K562 (cell line): ENCODE measurements at regions not wholly inside any gene's neighbourhood (a gene's known extent, or its start where the extent isn't known, plus 50 kb on each side); places are given as distances from the start of the nearest gene placed in this dataset.

Experiments
- ATAC-seq: fragments of 200-7000 bp; cut with Tn5 transposase; 3 replicates; pipeline ENCODE4 v1.9.1; 2020; ENCODE audit warnings: moderate library complexity
- BruUV-seq: library from RNA; stranded (reverse); fragments of 400-500 nt; replicated peaks from 2 replicates; lab custom pipeline; 2021; lab: Mats Ljungman, UMichigan
- CTCF ChIA-PET: fragments of 300-600 bp; formaldehyde crosslinking; extraction: SDS; loops from one replicate; lab custom pipeline; 2021; ENCODE audit warnings: low intra/inter-chr PET ratio; lab: Yijun Ruan, JAX
- POLR2A ChIA-PET: fragments of 300-600, 350-650 bp; sonication (Branson Sonifier 250); formaldehyde crosslinking; extraction: SDS; loops from one replicate; lab custom pipeline; 2021; ENCODE audit warnings: antibody characterized with exemption, inconsistent platforms; lab: Yijun Ruan, JAX
- DNase-seq, 4 experiments: peaks; one replicate each; pipeline versions ENCODE4 v3.0.0 to v3.0.0-alpha.2; 2011 to 2018; ENCODE audit warnings: low spot score in 3 of 4, mixed read lengths in 3 of 4; ENCODE audit errors: extremely low read depth in 1 of 4
- FAIRE-seq: peaks from 2 replicates; lab custom pipeline; 2011; peaks lifted over from hg19 to GRCh38; lab: Jason Lieb, UNC
- H2AFZ ChIP-seq: 2 replicates; pipeline ENCODE4 v1.6.0; 2011; ENCODE audit warnings: low read depth, low read length, control low read depth, inconsistent platforms
- H3K27ac ChIP-seq: fragments of 200-600 bp; 3 replicates; pipeline ENCODE4 v1.8.0; 2011; ENCODE audit warnings: low read depth, mild to moderate bottlenecking, control low read depth, inconsistent platforms, low read length, moderate library complexity, mixed read lengths; ENCODE audit errors: extremely low read depth
- H3K27me3 ChIP-seq, 2 experiments: fragments of 300-600 bp in 1 of 2; 2 replicates in 1 of 2; 3 replicates in 1 of 2; pipeline versions ENCODE4 v1.6.0 to v1.8.0; 2011; ENCODE audit warnings: inconsistent platforms in 2 of 2, low read length in 2 of 2, mild to moderate bottlenecking in 1 of 2, mixed read lengths in 1 of 2, moderate library complexity in 1 of 2; ENCODE audit not compliant: control insufficient read depth in 2 of 2, insufficient read depth in 2 of 2
- H3K36me3 ChIP-seq: fragments of 300-600 bp; 3 replicates; pipeline ENCODE4 v1.8.0; 2011; ENCODE audit warnings: mild to moderate bottlenecking, low read length, inconsistent platforms; ENCODE audit not compliant: control insufficient read depth, insufficient read depth
- H3K4me1 ChIP-seq, 2 experiments: fragments of 200-600 bp in 1 of 2; replicated peaks in 1 of 2; 2 replicates in 1 of 2; 3 replicates in 1 of 2; pipeline versions ENCODE4 v1.5.1 to v1.8.0; 2011; ENCODE audit warnings: inconsistent platforms in 2 of 2, low read length in 2 of 2, mild to moderate bottlenecking in 1 of 2, mixed read lengths in 1 of 2, moderate library complexity in 1 of 2; ENCODE audit not compliant: control insufficient read depth in 2 of 2, insufficient read depth in 2 of 2
- H3K4me2 ChIP-seq: 2 replicates; pipeline ENCODE4 v1.6.1; 2011; ENCODE audit warnings: low read length, control low read depth, inconsistent platforms, mixed read lengths; ENCODE audit not compliant: insufficient read depth
- H3K4me3 ChIP-seq: fragments of 200-600 bp; sonication (generic), shearing (Covaris generic); 2 replicates; pipeline ENCODE4 v1.5.1; 2016; ENCODE audit warnings: control low read depth, inconsistent platforms
- H3K79me2 ChIP-seq: fragments of 200-600 bp; 3 replicates; pipeline ENCODE4 v1.8.0; 2011; ENCODE audit warnings: low read length, inconsistent platforms; ENCODE audit not compliant: control insufficient read depth, insufficient read depth
- H3K9ac ChIP-seq, 2 experiments: 2 replicates each; pipeline versions ENCODE4 v1.6.0 to v1.6.1; 2011; ENCODE audit warnings: low read depth in 2 of 2, low read length in 2 of 2, control low read depth in 1 of 2, inconsistent platforms in 1 of 2, mild to moderate bottlenecking in 1 of 2, mixed read lengths in 1 of 2; ENCODE audit not compliant: insufficient read depth in 1 of 2
- H3K9me1 ChIP-seq: one replicate; pipeline ENCODE4 v1.6.0; 2011; ENCODE audit warnings: inconsistent platforms, mild to moderate bottlenecking, low read length, moderate library complexity; ENCODE audit not compliant: control insufficient read depth, insufficient read depth
- H3K9me3 ChIP-seq: replicated peaks from 2 replicates; pipeline ENCODE4 v1.5.1; 2011; ENCODE audit warnings: low read depth, low read length, inconsistent platforms; ENCODE audit not compliant: control insufficient read depth, insufficient read depth
- H4K20me1 ChIP-seq: replicated peaks from 2 replicates; pipeline ENCODE4 v1.6.1; 2011; ENCODE audit warnings: low read length, inconsistent platforms, mixed read lengths; ENCODE audit not compliant: control insufficient read depth, insufficient read depth
- CHD2 ChIP-seq: IDR thresholded peaks from 2 replicates; pipeline ENCODE4 v1.6.1; 2011; ENCODE audit warnings: low read depth, low read length
- EP300 ChIP-seq: IDR thresholded peaks from 2 replicates; pipeline ENCODE4 v1.6.1; 2012; ENCODE audit warnings: low read length, improper control_type of control experiment
- FIP1L1 ChIP-seq: fragments of 200-400 bp; formaldehyde crosslinking; IDR thresholded peaks from 2 replicates; pipeline ENCODE4 v1.6.1; 2018; ENCODE audit warnings: mild to moderate bottlenecking, low read depth, low read length; ENCODE audit not compliant: poor library complexity, severe bottlenecking
- FOSL1 ChIP-seq: fragments of 200-800 bp; sonication (Bioruptor generic); conservative IDR thresholded peaks from 2 replicates; pipeline ENCODE4 v1.6.1; 2016; ENCODE audit warnings: missing genetic modification characterization, missing compliant biosample characterization
- FOXJ2 ChIP-seq: fragments of 200-800 bp; sonication (Bioruptor generic); IDR thresholded peaks from 2 replicates; pipeline ENCODE4 v1.6.1; 2016; ENCODE audit warnings: missing genetic modification characterization, missing compliant biosample characterization
- HMGXB4 ChIP-seq: sonication (generic); formaldehyde crosslinking; IDR thresholded peaks from 2 replicates; pipeline ENCODE4 v1.8.1; 2023; ENCODE audit warnings: mild to moderate bottlenecking, missing genetic modification reagents
- LARP7 ChIP-seq: fragments of 450-650 bp; IDR thresholded peaks from 2 replicates; pipeline ENCODE4 v1.6.1; 2016
- MCM2 ChIP-seq: fragments of 450-650 bp; IDR thresholded peaks from 2 replicates; pipeline ENCODE4 v1.6.1; 2017; ENCODE audit warnings: low read depth, mild to moderate bottlenecking
- NFRKB ChIP-seq: fragments of 450-650 bp; IDR thresholded peaks from 2 replicates; pipeline ENCODE4 v1.6.1; 2016; ENCODE audit warnings: low read depth
- POLR2B ChIP-seq: fragments of 450-650 bp; IDR thresholded peaks from 2 replicates; pipeline ENCODE4 v1.6.1; 2018; ENCODE audit warnings: low read depth; ENCODE audit not compliant: partially characterized antibody
- ZBTB34 ChIP-seq: fragments of 250-450 bp; sonication (Bioruptor Pico); IDR thresholded peaks from 2 replicates; pipeline ENCODE4 v1.8.0; 2021; ENCODE audit warnings: mild to moderate bottlenecking, moderate library complexity
- ZNF551 ChIP-seq: fragments of 250-450 bp; sonication (Bioruptor Pico); IDR thresholded peaks from 2 replicates; pipeline ENCODE4 v1.5.0; 2021; ENCODE audit warnings: mild to moderate bottlenecking, moderate library complexity
- WGBS: fragments of 100-300 bp; shearing (Covaris generic); methylation state at CpG from one replicate; pipeline ENCODE4 v1.1.6; 2016; ENCODE audit warnings: low coverage, mixed read lengths; ENCODE audit not compliant: insufficient coverage; ENCODE audit errors: missing lambda C conversion rate; 5-methylcytosine and 5-hydroxymethylcytosine counted together
- in situ Hi-C: fragments of 300-500 bp; cut with MboI; formaldehyde crosslinking; loops from 4 replicates; pipeline ENCODE4 v1.15.0; 2018; ENCODE audit warnings: inconsistent platforms, mixed read lengths
- intact Hi-C: fragments of 100-400 bp; cut with micrococcal nuclease; formaldehyde crosslinking; loops from 2 replicates; pipeline ENCODE4 v1.14.2; 2022

GRCh38 chr10:121078672-121079102, 227.5 kb downstream of the WDR11 start:
- intact Hi-C loops: no loop called here
- ATAC-seq (no peak), FAIRE-seq (no peak), DNase-seq (no peak)
- CTCF ChIA-PET: no interaction called here
- Histone ChIP-seq H3K36me3 (no peaks in the 10 kb centered on the region), H3K79me2 (no peaks in the 10 kb centered on the region), H3K9ac (no peak overlapping the region), H3K4me3 (no peak overlapping the region), H3K4me1 (no peaks in the 10 kb centered on the region), H3K27me3 (peaks cover 0 to 16% of the 10 kb centered on the region in 2 experiments; a peak in 1 of 5 replicates), H3K9me3 (no peaks in the 10 kb centered on the region), H2AFZ (no peak overlapping the region), H4K20me1 (no peaks in the 10 kb centered on the region; the same call in 1 of the 2 replicates), H3K4me2 (no peak overlapping the region), H3K9me1 (no peaks in the 10 kb centered on the region), H3K27ac (no peak overlapping the region)
- WGBS: 0% methylated on average over 7 of the region's 8 CpGs
- POLR2A ChIA-PET: no interaction called here
- no peak for TF ChIP-seq ZNF551 (CRISPR knock-in tag)
- TF ChIP-seq CHD2: no peak
- TF ChIP-seq LARP7: no peak
- TF ChIP-seq MCM2: no peak
- TF ChIP-seq POLR2B: no peak
- no peak for TF ChIP-seq ZBTB34 (CRISPR knock-in tag)
- no peak for TF ChIP-seq NFRKB
- TF ChIP-seq HMGXB4 (CRISPR knock-in tag): no peak
- no peak for TF ChIP-seq FIP1L1
- no peak for TF ChIP-seq FOXJ2
- no peak for TF ChIP-seq EP300
- TF ChIP-seq FOSL1 (tag): no peak
- no TSS peak for BruUV-seq
- in situ Hi-C loops: no loop called here
